GM12878 (cell line): ENCODE measurements at regions not wholly inside any gene's neighbourhood (a gene's known extent, or its start where the extent isn't known, plus 50 kb on each side); places are given as distances from the start of the nearest gene placed in this dataset.

ENCODE experiments used
- ATAC-seq: fragments of 200-7000 bp; cut with Tn5 transposase; 3 replicates; pipeline ENCODE4 v1.9.1; 2020; ENCODE audit warnings: mild to moderate bottlenecking, moderate library complexity
- BruUV-seq: library from RNA; stranded (reverse); fragments of 400-500 nt; replicated peaks from 2 replicates; lab custom pipeline; 2021; lab: Mats Ljungman, UMichigan
- CTCF ChIA-PET: fragments of 300-600 bp; sonication (Branson Sonifier 250); formaldehyde crosslinking; extraction: SDS; loops from one replicate; lab custom pipeline; 2021; ENCODE audit warnings: inconsistent platforms; lab: Yijun Ruan, JAX
- POLR2A ChIA-PET: fragments of 350-600 bp; formaldehyde crosslinking; extraction: SDS; loops from one replicate; lab custom pipeline; 2021; ENCODE audit warnings: inconsistent platforms; lab: Charles Lee
- RAD21 ChIA-PET: fragments of 300-600 bp; sonication (Branson Sonifier 250); formaldehyde crosslinking; loops from one replicate; lab custom pipeline; 2023; ENCODE audit warnings: antibody characterized with exemption; ENCODE audit not compliant: unreplicated experiment; lab: Charles Lee
- SMC1A ChIA-PET: fragments of 300-600 bp; sonication (Branson Sonifier 250); formaldehyde crosslinking; loops from one replicate; lab custom pipeline; 2023; ENCODE audit not compliant: unreplicated experiment, uncharacterized antibody; lab: Charles Lee
- DNase-seq: peaks from one replicate; pipeline ENCODE4 v3.0.0-alpha.2; 2011; ENCODE audit warnings: low read depth, low spot score
- FAIRE-seq: peaks from 3 replicates; lab custom pipeline; 2011; peaks lifted over from hg19 to GRCh38; lab: Jason Lieb, UNC
- H2AFZ ChIP-seq: 2 replicates; pipeline ENCODE4 v1.6.0; 2011; ENCODE audit warnings: low read depth, low read length, control low read depth; ENCODE audit not compliant: control insufficient read depth
- H3K27ac ChIP-seq: 2 replicates; pipeline ENCODE4 v1.5.1; 2011; ENCODE audit warnings: control low read depth; ENCODE audit not compliant: control insufficient read depth, insufficient read depth
- H3K27me3 ChIP-seq, 2 experiments: replicated peaks in 1 of 2; 2 replicates each; pipeline versions ENCODE4 v1.6.0 to v1.6.1; 2011; ENCODE audit warnings: low read length in 1 of 2; ENCODE audit not compliant: control insufficient read depth in 2 of 2, insufficient read depth in 2 of 2
- H3K36me3 ChIP-seq, 2 experiments: 2 replicates each; pipeline ENCODE4 v1.5.1; 2011; ENCODE audit warnings: low read length in 1 of 2; ENCODE audit not compliant: control insufficient read depth in 2 of 2, insufficient read depth in 2 of 2
- H3K4me1 ChIP-seq: 2 replicates; pipeline ENCODE4 v1.6.1; 2011; ENCODE audit warnings: mild to moderate bottlenecking, low read length, moderate library complexity, mixed read lengths; ENCODE audit not compliant: control insufficient read depth, insufficient read depth
- H3K4me2 ChIP-seq: 2 replicates; pipeline ENCODE4 v1.6.0; 2011; ENCODE audit warnings: control low read depth; ENCODE audit not compliant: control insufficient read depth, insufficient read depth
- H3K4me3 ChIP-seq: fragments of 200-600 bp; sonication (generic); 2 replicates; pipeline ENCODE4 v1.5.1; 2016
- H3K79me2 ChIP-seq: 2 replicates; pipeline ENCODE4 v1.6.0; 2011; ENCODE audit warnings: low read length; ENCODE audit not compliant: control insufficient read depth, insufficient read depth
- H3K9ac ChIP-seq: 2 replicates; pipeline ENCODE4 v1.8.0; 2011; ENCODE audit warnings: low read length, control low read depth, mixed read lengths; ENCODE audit not compliant: control insufficient read depth, insufficient read depth
- H3K9me3 ChIP-seq: replicated peaks from 3 replicates; pipeline ENCODE4 v1.5.1; 2011; ENCODE audit warnings: mild to moderate bottlenecking, low read length; ENCODE audit not compliant: control insufficient read depth, insufficient read depth
- H4K20me1 ChIP-seq: 2 replicates; pipeline ENCODE4 v1.6.0; 2011; ENCODE audit not compliant: control insufficient read depth, insufficient read depth
- EED ChIP-seq: sonication (generic); IDR thresholded peaks from 2 replicates; pipeline ENCODE4 v1.6.1; 2016; ENCODE audit warnings: antibody characterized with exemption, low read depth
- MTA2 ChIP-seq: fragments of 450-650 bp; IDR thresholded peaks from 2 replicates; pipeline ENCODE4 v1.6.1; 2016; ENCODE audit warnings: low read depth, mild to moderate bottlenecking, moderate library complexity
- NFXL1 ChIP-seq: fragments of 450-650 bp; IDR thresholded peaks from 2 replicates; pipeline ENCODE4 v1.6.1; 2017; ENCODE audit warnings: antibody characterized with exemption, mild to moderate bottlenecking, borderline replicate concordance
- TBL1XR1 ChIP-seq: IDR thresholded peaks from 2 replicates; pipeline ENCODE4 v1.6.1; 2012; ENCODE audit warnings: low read depth, low read length, improper control_type of control experiment
- WGBS: methylation state at CpG from one replicate; pipeline ENCODE4 v1.1.6; 2016; ENCODE audit warnings: low lambda C conversion rate; ENCODE audit not compliant: insufficient replicate concordance, insufficient coverage; ENCODE audit errors: missing lambda C conversion rate; 5-methylcytosine and 5-hydroxymethylcytosine counted together
- in situ Hi-C: fragments of 300-500 bp; cut with MboI; formaldehyde crosslinking; loops from 9 replicates; pipeline ENCODE4 v1.14.3; 2018; ENCODE audit warnings: mixed read lengths
- intact Hi-C: fragments of 100-400 bp; cut with micrococcal nuclease; formaldehyde crosslinking; loops from one replicate; pipeline ENCODE4 v1.14.2; 2022; ENCODE audit not compliant: unreplicated experiment
- TF ChIP-seq, protein P1 (sequence below): fragments of 450-650 bp; IDR thresholded peaks from 2 replicates; pipeline ENCODE4 v1.6.1; 2017; ENCODE audit warnings: borderline replicate concordance
- TF ChIP-seq, protein P2 (sequence below): fragments of 450-650 bp; IDR thresholded peaks from 2 replicates; pipeline ENCODE4 v1.6.1; 2017; ENCODE audit warnings: antibody characterized with exemption, mild to moderate bottlenecking, moderate library complexity
- TF ChIP-seq, protein P3 (sequence below): fragments of 450-650 bp; IDR thresholded peaks from 2 replicates; pipeline ENCODE4 v1.6.1; 2016; ENCODE audit warnings: mild to moderate bottlenecking

DNA sequence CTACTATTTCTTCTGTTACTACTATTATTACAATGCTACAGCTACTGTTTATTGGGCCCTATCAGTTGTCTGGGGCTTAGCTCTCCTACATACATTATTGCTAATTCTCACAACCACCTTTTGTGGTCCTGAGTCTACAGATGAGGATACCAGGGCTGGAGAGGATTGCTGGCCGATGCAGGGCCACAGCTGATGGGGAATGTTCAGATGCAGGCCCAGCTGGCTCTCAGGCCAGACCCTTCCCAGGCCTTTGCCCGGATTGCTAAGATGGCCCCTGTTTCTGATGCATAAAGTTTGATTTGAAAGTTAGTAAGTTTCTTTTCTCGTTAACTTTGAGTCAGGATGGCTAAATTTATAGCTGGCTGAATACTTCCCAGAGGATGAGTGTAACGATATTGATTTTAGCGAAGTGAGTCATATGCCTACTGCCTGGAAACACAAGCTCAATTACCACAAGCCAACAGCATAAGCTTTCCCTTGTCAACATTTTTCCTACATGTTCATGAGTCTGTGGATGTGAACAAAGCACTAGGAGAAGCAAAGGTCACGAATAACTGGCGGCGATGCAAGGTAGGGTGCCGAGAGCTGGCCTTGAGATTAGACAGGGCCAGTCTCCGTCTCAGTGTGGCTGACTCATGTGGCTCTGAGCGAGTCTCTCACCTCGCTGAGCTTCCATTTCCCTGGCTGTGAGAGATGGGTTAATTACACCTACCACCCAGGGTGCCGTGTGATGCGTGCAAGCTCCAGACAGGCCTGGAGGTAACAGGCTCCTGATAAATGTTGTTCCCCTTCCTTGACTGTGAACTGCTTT is 111.0 kb downstream of the BEGAIN start:
- Histone ChIP-seq H3K4me1 (no peaks in the 10 kb centered on the region), H3K27me3 (no peaks in the 10 kb centered on the region), H3K9ac (no peak overlapping the region), H3K4me2 (no peak overlapping the region), H3K79me2 (no peaks in the 10 kb centered on the region), H2AFZ (no peak overlapping the region), H4K20me1 (no peaks in the 10 kb centered on the region)
- DNase-seq (no peak), ATAC-seq (no peak), FAIRE-seq (no peak)
- POLR2A ChIA-PET: interaction anchor here (0.6 kb wide), 1 partner anchor 1458 kb away, joined by 4 read pairs; no protein-coding TSS in a partner anchor
- CTCF ChIA-PET: interaction anchor here (0.6 to 1.4 kb wide), 2 partner anchors 170 to 191 kb away, joined by 3 to 5 read pairs; no protein-coding TSS in a partner anchor
- in situ Hi-C loops: no loop called here
- RAD21 ChIA-PET: no interaction called here
- SMC1A ChIA-PET: interaction anchor here (0.6 to 1.3 kb wide), 4 partner anchors 37 to 995 kb away, joined by 3 to 5 read pairs (median 4); partner anchors contain the start of gene CCNK
- TF ChIP-seq, protein P1, sequence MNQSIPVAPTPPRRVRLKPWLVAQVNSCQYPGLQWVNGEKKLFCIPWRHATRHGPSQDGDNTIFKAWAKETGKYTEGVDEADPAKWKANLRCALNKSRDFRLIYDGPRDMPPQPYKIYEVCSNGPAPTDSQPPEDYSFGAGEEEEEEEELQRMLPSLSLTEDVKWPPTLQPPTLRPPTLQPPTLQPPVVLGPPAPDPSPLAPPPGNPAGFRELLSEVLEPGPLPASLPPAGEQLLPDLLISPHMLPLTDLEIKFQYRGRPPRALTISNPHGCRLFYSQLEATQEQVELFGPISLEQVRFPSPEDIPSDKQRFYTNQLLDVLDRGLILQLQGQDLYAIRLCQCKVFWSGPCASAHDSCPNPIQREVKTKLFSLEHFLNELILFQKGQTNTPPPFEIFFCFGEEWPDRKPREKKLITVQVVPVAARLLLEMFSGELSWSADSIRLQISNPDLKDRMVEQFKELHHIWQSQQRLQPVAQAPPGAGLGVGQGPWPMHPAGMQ: no peak
- TF ChIP-seq, protein P2, sequence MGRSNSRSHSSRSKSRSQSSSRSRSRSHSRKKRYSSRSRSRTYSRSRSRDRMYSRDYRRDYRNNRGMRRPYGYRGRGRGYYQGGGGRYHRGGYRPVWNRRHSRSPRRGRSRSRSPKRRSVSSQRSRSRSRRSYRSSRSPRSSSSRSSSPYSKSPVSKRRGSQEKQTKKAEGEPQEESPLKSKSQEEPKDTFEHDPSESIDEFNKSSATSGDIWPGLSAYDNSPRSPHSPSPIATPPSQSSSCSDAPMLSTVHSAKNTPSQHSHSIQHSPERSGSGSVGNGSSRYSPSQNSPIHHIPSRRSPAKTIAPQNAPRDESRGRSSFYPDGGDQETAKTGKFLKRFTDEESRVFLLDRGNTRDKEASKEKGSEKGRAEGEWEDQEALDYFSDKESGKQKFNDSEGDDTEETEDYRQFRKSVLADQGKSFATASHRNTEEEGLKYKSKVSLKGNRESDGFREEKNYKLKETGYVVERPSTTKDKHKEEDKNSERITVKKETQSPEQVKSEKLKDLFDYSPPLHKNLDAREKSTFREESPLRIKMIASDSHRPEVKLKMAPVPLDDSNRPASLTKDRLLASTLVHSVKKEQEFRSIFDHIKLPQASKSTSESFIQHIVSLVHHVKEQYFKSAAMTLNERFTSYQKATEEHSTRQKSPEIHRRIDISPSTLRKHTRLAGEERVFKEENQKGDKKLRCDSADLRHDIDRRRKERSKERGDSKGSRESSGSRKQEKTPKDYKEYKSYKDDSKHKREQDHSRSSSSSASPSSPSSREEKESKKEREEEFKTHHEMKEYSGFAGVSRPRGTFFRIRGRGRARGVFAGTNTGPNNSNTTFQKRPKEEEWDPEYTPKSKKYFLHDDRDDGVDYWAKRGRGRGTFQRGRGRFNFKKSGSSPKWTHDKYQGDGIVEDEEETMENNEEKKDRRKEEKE: no peak
- TF ChIP-seq, protein P3, sequence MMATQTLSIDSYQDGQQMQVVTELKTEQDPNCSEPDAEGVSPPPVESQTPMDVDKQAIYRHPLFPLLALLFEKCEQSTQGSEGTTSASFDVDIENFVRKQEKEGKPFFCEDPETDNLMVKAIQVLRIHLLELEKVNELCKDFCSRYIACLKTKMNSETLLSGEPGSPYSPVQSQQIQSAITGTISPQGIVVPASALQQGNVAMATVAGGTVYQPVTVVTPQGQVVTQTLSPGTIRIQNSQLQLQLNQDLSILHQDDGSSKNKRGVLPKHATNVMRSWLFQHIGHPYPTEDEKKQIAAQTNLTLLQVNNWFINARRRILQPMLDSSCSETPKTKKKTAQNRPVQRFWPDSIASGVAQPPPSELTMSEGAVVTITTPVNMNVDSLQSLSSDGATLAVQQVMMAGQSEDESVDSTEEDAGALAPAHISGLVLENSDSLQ: no peak
- no peak for TF ChIP-seq EED
- no peak for TF ChIP-seq NFXL1
- TF ChIP-seq TBL1XR1: no peak
- no peak for TF ChIP-seq MTA2
- TF ChIP-seq, all 136 proteins: peak for 0
- no TSS peak for BruUV-seq
- Histone ChIP-seq H3K9me3 (no peaks in the 10 kb centered on the region), H3K36me3 (no peaks in the 10 kb centered on the region), H3K27ac (no peak overlapping the region), H3K4me3 (no peak overlapping the region)
- WGBS: 78% methylated on average over 14 of the region's 14 CpGs
- intact Hi-C loops: no loop called here
